CD4-positive, alpha-beta T cell (primary cell): ENCODE measurements at regions not wholly inside any gene's neighbourhood (a gene's known extent, or its start where the extent isn't known, plus 50 kb on each side); places are given as distances from the start of the nearest gene placed in this dataset.

Experiments used
- ATAC-seq: fragments of 200-7000 bp; cut with Tn5 transposase; one replicate; pipeline ENCODE4 v1.10.0; 2022; ENCODE audit warnings: mild to moderate bottlenecking; ENCODE audit not compliant: poor library complexity
- CTCF ChIA-PET: fragments of 350-600 bp; sonication (Branson Sonifier 250); formaldehyde crosslinking; loops from one replicate; lab custom pipeline; 2021; ENCODE audit warnings: antibody characterized with exemption, inconsistent platforms; lab: Charles Lee
- POLR2A ChIA-PET: fragments of 350-600 bp; sonication (Branson Sonifier 250); formaldehyde crosslinking; loops from one replicate; lab custom pipeline; 2021; ENCODE audit warnings: antibody characterized with exemption, inconsistent platforms; lab: Charles Lee
- DNase-seq, 14 experiments: peaks; one replicate each; pipeline ENCODE4 v3.0.0-alpha.2; 2013 to 2020; ENCODE audit warnings: mixed read lengths in 2 of 14
- H3K27ac ChIP-seq, 2 donors: one replicate each; pipeline versions ENCODE4 v1.5.1 to v1.7.0; 2013; ENCODE audit warnings: low read length in 2 of 2, low read depth in 1 of 2, mild to moderate bottlenecking in 1 of 2
- H3K27me3 ChIP-seq, 2 experiments: 1 replicate in 1 of 2; 2 replicates in 1 of 2; pipeline versions ENCODE4 v1.6.1 to v1.7.0; 2013; ENCODE audit warnings: low read length in 2 of 2, control low read depth in 1 of 2, mild to moderate bottlenecking in 1 of 2, moderate library complexity in 1 of 2; ENCODE audit not compliant: insufficient read depth in 2 of 2, control insufficient read depth in 1 of 2
- H3K36me3 ChIP-seq: one replicate; pipeline ENCODE4 v1.6.1; 2013; ENCODE audit warnings: low read length, control low read depth; ENCODE audit not compliant: insufficient read depth
- H3K4me1 ChIP-seq: one replicate; pipeline ENCODE4 v1.6.1; 2013; ENCODE audit warnings: low read length, control low read depth; ENCODE audit not compliant: insufficient read depth
- H3K4me3 ChIP-seq: one replicate; pipeline ENCODE4 v1.5.1; 2013; ENCODE audit warnings: mild to moderate bottlenecking, low read length, moderate library complexity
- H3K9me3 ChIP-seq, 2 experiments: 1 replicate in 1 of 2; 2 replicates in 1 of 2; pipeline versions ENCODE4 v1.6.1 to v1.7.0; 2013; ENCODE audit warnings: low read length in 2 of 2, mild to moderate bottlenecking in 2 of 2, control low read depth in 1 of 2, moderate library complexity in 1 of 2; ENCODE audit not compliant: control insufficient read depth in 1 of 2, insufficient read depth in 1 of 2
- H3K27ac Mint-ChIP-seq: one replicate; pipeline ENCODE4 v1.8.0; 2020; ENCODE audit warnings: mixed read lengths
- H3K27me3 Mint-ChIP-seq: one replicate; pipeline ENCODE4 v1.8.0; 2021; ENCODE audit warnings: mixed read lengths
- H3K36me3 Mint-ChIP-seq: one replicate; pipeline ENCODE4 v1.8.0; 2021; ENCODE audit warnings: low read depth, mixed read lengths
- H3K4me1 Mint-ChIP-seq: one replicate; pipeline ENCODE4 v1.8.0; 2021; ENCODE audit warnings: low read depth, mixed read lengths
- H3K4me3 Mint-ChIP-seq: one replicate; pipeline ENCODE4 v1.8.0; 2020; ENCODE audit warnings: mild to moderate bottlenecking, mixed read lengths
- H3K9me3 Mint-ChIP-seq: one replicate; pipeline ENCODE4 v1.8.0; 2020; ENCODE audit warnings: mixed read lengths
- CTCF ChIP-seq: fragments of 200-600 bp; IDR thresholded peaks from one replicate; pipeline ENCODE4 v1.8.0; 2022; ENCODE audit warnings: antibody characterized with exemption, mild to moderate bottlenecking
- intact Hi-C, 2 experiments: fragments of 100-400 bp; cut with DNase I in 1 of 2; cut with micrococcal nuclease in 1 of 2; formaldehyde crosslinking; loops; one replicate each; pipeline versions ENCODE4 v1.15.1 to v1.9.0; 2023 to 2025; cut with DNase I, micrococcal nuclease

GRCh38 chr5:154135125-154135817 lies 55.3 kb upstream of the GALNT10 start:
- Histone ChIP-seq H3K36me3 (no peaks in the 10 kb centered on the region), H3K27ac (no peak overlapping the region), H3K4me3 (no peak overlapping the region), H3K27me3 (peaks cover 0 to 2% of the 10 kb centered on the region in 2 experiments), H3K4me1 (no peaks in the 10 kb centered on the region), H3K9me3 (no peaks in the 10 kb centered on the region)
- CTCF ChIA-PET, result no interaction called here
- Mint-ChIP-seq H3K27ac (no peak overlapping the region), H3K27me3 (no peaks in the 10 kb centered on the region), H3K4me1 (no peaks in the 10 kb centered on the region), H3K9me3 (no peaks in the 10 kb centered on the region), H3K36me3 (no peaks in the 10 kb centered on the region), H3K4me3 (no peak overlapping the region)
- DNase-seq, result no peak
- no peak for TF ChIP-seq CTCF
- POLR2A ChIA-PET, result no interaction called here
- intact Hi-C loops, result no loop called here
- no peak for ATAC-seq

- POLR2A ChIA-PET, result no interaction called here
- no peak for TF ChIP-seq CTCF
- Mint-ChIP-seq H3K36me3 (no peaks in the 10 kb centered on the region), H3K9me3 (no peaks in the 10 kb centered on the region), H3K4me3 (no peak overlapping the region), H3K4me1 (no peaks in the 10 kb centered on the region), H3K27ac (no peak overlapping the region), H3K27me3 (no peaks in the 10 kb centered on the region)
- H3K9me3 ChIP-seq, result no peaks in the 10 kb centered on the region
- H3K4me1 ChIP-seq, result no peaks in the 10 kb centered on the region
- H3K27me3 ChIP-seq, result peaks cover 0 to 2% of the 10 kb centered on the region in 2 experiments
- H3K27ac ChIP-seq, result no peak overlapping the region
- DNase-seq (no peak), ATAC-seq (no peak)
- no peak overlapping the region for H3K4me3 ChIP-seq
- CTCF ChIA-PET, result no interaction called here
- no peaks in the 10 kb centered on the region for H3K36me3 ChIP-seq
- intact Hi-C loops, result no loop called here
Measured at GRCh38 chr5:154136141-154136540, 54.4 kb upstream of the GALNT10 start.

- intact Hi-C loops, result no loop called here
- POLR2A ChIA-PET, result no interaction called here
- H3K27me3 Mint-ChIP-seq, result no peaks in the 10 kb centered on the region
Measured at GRCh38 chr5:154138701-154139100, 51.8 kb upstream of the GALNT10 start.

More at GRCh38 chr5:154138701-154139100, 51.8 kb upstream of the GALNT10 start:
- Mint-ChIP-seq H3K4me3 (no peak overlapping the region), H3K36me3 (no peaks in the 10 kb centered on the region), H3K4me1 (no peaks in the 10 kb centered on the region), H3K9me3 (no peaks in the 10 kb centered on the region), H3K27ac (no peak overlapping the region)
- Histone ChIP-seq H3K4me1 (no peaks in the 10 kb centered on the region), H3K9me3 (no peaks in the 10 kb centered on the region), H3K27me3 (peaks cover 0 to 2% of the 10 kb centered on the region in 2 experiments), H3K27ac (no peak overlapping the region), H3K4me3 (no peak overlapping the region), H3K36me3 (no peaks in the 10 kb centered on the region)
- CTCF ChIA-PET, result no interaction called here
- TF ChIP-seq CTCF, result no peak
- DNase-seq (no peak), ATAC-seq (no peak)
